SK-N-SH (cell line): ENCODE measurements at regions not wholly inside any gene's neighbourhood (a gene's known extent, or its start where the extent isn't known, plus 50 kb on each side); places are given as distances from the start of the nearest gene placed in this dataset.

ENCODE experiments used
- EZH2phosphoT487 ChIP-seq: fragments of 200-600 bp; sonication (generic); IDR thresholded peaks from 2 replicates; pipeline ENCODE4 v1.6.1; 2017; ENCODE audit warnings: low read depth, mixed run types, mild to moderate bottlenecking, antibody characterized with exemption, moderate library complexity, borderline replicate concordance
- GABPA ChIP-seq: IDR thresholded peaks from 2 replicates; pipeline ENCODE4 v1.4.0; 2012; ENCODE audit warnings: low read depth, mild to moderate bottlenecking
- NRF1 ChIP-seq: IDR thresholded peaks from 2 replicates; pipeline ENCODE4 v1.6.1; 2012; ENCODE audit warnings: low read depth, mild to moderate bottlenecking, low read length
- PBX3 ChIP-seq: IDR thresholded peaks from 2 replicates; pipeline ENCODE4; 2012
- RAD21 ChIP-seq: IDR thresholded peaks from 2 replicates; pipeline ENCODE4 v1.6.1; 2012; ENCODE audit warnings: mild to moderate bottlenecking, low read length
- SMC3 ChIP-seq: IDR thresholded peaks from 2 replicates; pipeline ENCODE4 v1.6.1; 2012; ENCODE audit warnings: low read depth, low read length, improper control_type of control experiment
- TEAD4 ChIP-seq: IDR thresholded peaks from 2 replicates; pipeline ENCODE4 v1.4.0; 2012; ENCODE audit warnings: mild to moderate bottlenecking, borderline replicate concordance; ENCODE audit not compliant: insufficient read depth
- TF ChIP-seq, protein P1 (sequence below): fragments of 200-600 bp; sonication (generic); IDR thresholded peaks from 2 replicates; pipeline ENCODE4 v1.6.1; 2017; ENCODE audit warnings: antibody characterized with exemption, mild to moderate bottlenecking, moderate library complexity

DNA sequence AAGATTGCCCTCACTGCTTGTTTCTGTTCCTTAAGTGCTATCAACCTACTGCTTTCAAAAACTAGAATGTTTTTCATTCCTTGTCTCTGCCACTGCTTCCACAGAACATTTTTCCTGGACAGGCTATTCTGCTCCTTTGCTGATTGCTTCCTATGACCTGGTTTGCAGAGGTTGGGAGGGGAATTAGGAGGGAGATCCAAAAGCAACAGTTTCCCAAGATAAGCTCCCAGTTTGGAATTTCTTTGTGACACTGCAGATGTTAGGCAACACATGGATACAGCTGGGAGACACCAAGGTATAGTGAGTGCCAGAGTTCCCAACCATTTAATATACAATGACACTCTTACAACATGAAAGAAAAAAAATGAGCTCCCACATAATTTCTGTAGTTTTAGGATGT is 1036.5 kb downstream of the ROBO2 start:
- TF ChIP-seq, protein P1, sequence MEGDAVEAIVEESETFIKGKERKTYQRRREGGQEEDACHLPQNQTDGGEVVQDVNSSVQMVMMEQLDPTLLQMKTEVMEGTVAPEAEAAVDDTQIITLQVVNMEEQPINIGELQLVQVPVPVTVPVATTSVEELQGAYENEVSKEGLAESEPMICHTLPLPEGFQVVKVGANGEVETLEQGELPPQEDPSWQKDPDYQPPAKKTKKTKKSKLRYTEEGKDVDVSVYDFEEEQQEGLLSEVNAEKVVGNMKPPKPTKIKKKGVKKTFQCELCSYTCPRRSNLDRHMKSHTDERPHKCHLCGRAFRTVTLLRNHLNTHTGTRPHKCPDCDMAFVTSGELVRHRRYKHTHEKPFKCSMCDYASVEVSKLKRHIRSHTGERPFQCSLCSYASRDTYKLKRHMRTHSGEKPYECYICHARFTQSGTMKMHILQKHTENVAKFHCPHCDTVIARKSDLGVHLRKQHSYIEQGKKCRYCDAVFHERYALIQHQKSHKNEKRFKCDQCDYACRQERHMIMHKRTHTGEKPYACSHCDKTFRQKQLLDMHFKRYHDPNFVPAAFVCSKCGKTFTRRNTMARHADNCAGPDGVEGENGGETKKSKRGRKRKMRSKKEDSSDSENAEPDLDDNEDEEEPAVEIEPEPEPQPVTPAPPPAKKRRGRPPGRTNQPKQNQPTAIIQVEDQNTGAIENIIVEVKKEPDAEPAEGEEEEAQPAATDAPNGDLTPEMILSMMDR, result no peak
- no peak for TF ChIP-seq EZH2phosphoT487
- no peak for TF ChIP-seq GABPA
- TF ChIP-seq NRF1, result no peak
- no peak for TF ChIP-seq RAD21
- TF ChIP-seq TEAD4, result no peak
- TF ChIP-seq PBX3, result no peak
- TF ChIP-seq SMC3, result no peak
